Activated CD4-positive, alpha-beta memory T cell treated with anti-CD3 and anti-CD28 coated beads, Interleukin-2, amount 10 ng/mL, durations not matched to agents 7 days and 5 days (primary cell): ENCODE measurements at regions not wholly inside any gene's neighbourhood (a gene's known extent, or its start where the extent isn't known, plus 50 kb on each side); places are given as distances from the start of the nearest gene placed in this dataset.

Source experiments
- CTCF ChIA-PET: fragments of 350-600 bp; sonication (Branson Sonifier 250); formaldehyde crosslinking; loops from one replicate; lab custom pipeline; 2021; ENCODE audit warnings: antibody characterized with exemption, inconsistent platforms; lab: Charles Lee
- POLR2A ChIA-PET: fragments of 350-600 bp; sonication (Branson Sonifier 250); formaldehyde crosslinking; loops from one replicate; lab custom pipeline; 2021; ENCODE audit warnings: antibody characterized with exemption; lab: Charles Lee
- DNase-seq: peaks from one replicate; pipeline ENCODE4 v3.0.0-alpha.2; 2020
- H3K27ac Mint-ChIP-seq: one replicate; pipeline ENCODE4 v1.8.0; 2021; ENCODE audit warnings: mild to moderate bottlenecking, mixed read lengths
- H3K27me3 Mint-ChIP-seq: one replicate; pipeline ENCODE4 v1.8.0; 2021; ENCODE audit warnings: mixed read lengths
- H3K36me3 Mint-ChIP-seq: one replicate; pipeline ENCODE4 v1.8.0; 2021; ENCODE audit warnings: low read depth, mixed read lengths
- H3K4me1 Mint-ChIP-seq: one replicate; pipeline ENCODE4 v1.8.0; 2021; ENCODE audit warnings: mixed read lengths
- H3K4me3 Mint-ChIP-seq: one replicate; pipeline ENCODE4 v1.8.0; 2021; ENCODE audit warnings: mild to moderate bottlenecking, mixed read lengths
- H3K9me3 Mint-ChIP-seq: one replicate; pipeline ENCODE4 v1.8.0; 2021; ENCODE audit warnings: mixed read lengths

DNA sequence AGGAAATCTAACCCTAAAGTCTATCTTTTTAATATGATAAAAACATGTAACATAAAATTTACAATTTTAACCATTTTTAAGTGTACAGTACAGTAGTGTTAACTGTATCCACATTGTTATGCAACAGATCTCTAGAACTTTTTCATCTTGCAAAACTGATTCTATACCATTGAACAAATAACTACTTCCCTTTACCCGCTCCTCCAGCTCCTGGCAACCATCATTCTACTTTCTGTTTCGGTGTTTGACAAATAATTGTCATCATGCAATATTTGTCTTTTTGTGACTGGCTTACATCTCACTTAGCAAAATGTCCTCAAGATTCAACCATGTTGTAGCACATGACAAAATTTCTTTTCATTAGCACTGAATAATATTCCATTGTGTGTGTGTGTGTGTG, 203.2 kb downstream of the SIM1 start:
- ChIA-PET CTCF (no interaction called here), POLR2A (interaction anchor here (1.2 kb wide), 1 partner anchor 32 kb away, joined by 3 read pairs; no protein-coding TSS in a partner anchor)
- no peaks in the 10 kb centered on the region for H3K36me3 Mint-ChIP-seq
- peaks cover 15% of the 10 kb centered on the region for H3K4me1 Mint-ChIP-seq
- no peak overlapping the region for H3K27ac Mint-ChIP-seq
- H3K4me3 Mint-ChIP-seq: no peak overlapping the region
- no peak for DNase-seq
- no peaks in the 10 kb centered on the region for H3K9me3 Mint-ChIP-seq
- H3K27me3 Mint-ChIP-seq: peaks cover 10% of the 10 kb centered on the region

DNA sequence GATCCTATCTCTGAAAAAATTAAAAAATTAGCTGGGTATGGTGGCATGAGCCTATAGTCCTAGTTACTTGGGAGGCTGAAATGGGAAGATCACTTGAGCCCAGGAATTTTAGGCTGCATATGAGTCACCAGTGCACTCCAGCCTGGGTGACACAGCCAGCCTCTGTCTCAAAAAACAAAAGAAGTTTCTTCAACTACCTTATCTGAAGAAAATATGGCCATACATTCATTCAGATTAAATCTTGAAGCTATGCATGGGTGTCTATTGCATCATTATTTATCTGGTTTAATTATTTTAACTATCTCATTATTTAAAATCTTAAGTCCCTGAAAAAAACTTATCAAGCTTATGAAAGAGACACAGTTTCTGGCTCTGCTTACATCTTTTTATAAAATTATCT, 204.1 kb downstream of the SIM1 start:
- Mint-ChIP-seq H3K9me3 (no peaks in the 10 kb centered on the region), H3K27me3 (peaks cover 8% of the 10 kb centered on the region), H3K27ac (no peak overlapping the region), H3K4me1 (peaks cover 15% of the 10 kb centered on the region), H3K36me3 (no peaks in the 10 kb centered on the region), H3K4me3 (no peak overlapping the region)
- CTCF ChIA-PET: no interaction called here
- DNase-seq: no peak
- POLR2A ChIA-PET: interaction anchor here (1.2 kb wide), 1 partner anchor 31 kb away, joined by 3 read pairs; no protein-coding TSS in a partner anchor

DNA sequence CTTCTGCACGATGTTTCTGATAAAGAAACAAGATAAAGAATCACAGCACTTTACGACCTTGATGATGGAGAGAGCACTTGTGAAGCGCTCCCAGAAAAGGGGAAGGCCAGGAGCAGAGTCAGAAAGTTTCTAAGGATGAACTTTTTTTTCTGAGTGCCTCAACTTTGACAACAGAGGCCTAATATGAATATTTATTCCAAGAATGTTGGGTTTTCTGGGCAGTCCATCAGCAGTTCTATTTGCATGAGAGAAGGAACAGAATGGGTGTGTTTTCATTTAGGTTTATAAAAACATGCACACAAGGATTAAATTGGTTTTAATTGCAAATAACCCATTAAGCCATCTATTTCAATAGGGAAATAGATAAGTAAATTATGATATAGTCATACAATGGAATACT, 204.9 kb downstream of the SIM1 start:
- CTCF ChIA-PET: no interaction called here
- Mint-ChIP-seq H3K27me3 (peaks cover 4% of the 10 kb centered on the region), H3K27ac (no peak overlapping the region)

DNA sequence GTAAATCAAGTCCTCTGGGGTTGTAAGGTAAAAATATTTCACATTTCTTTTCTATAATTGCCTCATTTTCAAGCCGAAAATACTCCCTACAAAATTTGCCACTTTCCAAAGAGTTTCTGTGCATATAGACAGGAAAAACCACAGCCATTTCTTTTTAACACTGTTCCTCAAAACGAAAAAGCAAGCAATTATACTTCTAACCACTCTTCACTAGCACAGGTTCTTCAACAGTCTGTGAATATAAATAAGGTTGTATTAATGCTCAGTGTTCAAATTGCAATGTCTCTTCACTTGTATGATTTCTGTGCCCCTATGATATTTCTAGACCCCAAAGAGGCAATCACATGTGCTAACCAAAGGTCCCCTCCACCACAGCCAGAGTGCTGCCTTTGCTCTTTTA, 206.0 kb downstream of the SIM1 start:
- ChIA-PET POLR2A (no interaction called here), CTCF (interaction anchor here (1.4 kb wide), 1 partner anchor 29 kb away, joined by 6 read pairs; no protein-coding TSS in a partner anchor)
- no peak for DNase-seq
- no peaks in the 10 kb centered on the region for H3K9me3 Mint-ChIP-seq
- peaks cover 19% of the 10 kb centered on the region for H3K4me1 Mint-ChIP-seq
- peak overlapping the region; percentile 2 for H3K4me3 Mint-ChIP-seq
- H3K27ac Mint-ChIP-seq: peak overlapping the region; percentile 40
- H3K27me3 Mint-ChIP-seq: peaks cover 1% of the 10 kb centered on the region
- H3K36me3 Mint-ChIP-seq: no peaks in the 10 kb centered on the region

More for the DNA sequence above, 204.9 kb downstream of the SIM1 start:
- Mint-ChIP-seq H3K9me3 (no peaks in the 10 kb centered on the region), H3K4me1 (peaks cover 15% of the 10 kb centered on the region), H3K36me3 (no peaks in the 10 kb centered on the region), H3K4me3 (no peak overlapping the region)
- POLR2A ChIA-PET: no interaction called here
- DNase-seq: no peak

DNA sequence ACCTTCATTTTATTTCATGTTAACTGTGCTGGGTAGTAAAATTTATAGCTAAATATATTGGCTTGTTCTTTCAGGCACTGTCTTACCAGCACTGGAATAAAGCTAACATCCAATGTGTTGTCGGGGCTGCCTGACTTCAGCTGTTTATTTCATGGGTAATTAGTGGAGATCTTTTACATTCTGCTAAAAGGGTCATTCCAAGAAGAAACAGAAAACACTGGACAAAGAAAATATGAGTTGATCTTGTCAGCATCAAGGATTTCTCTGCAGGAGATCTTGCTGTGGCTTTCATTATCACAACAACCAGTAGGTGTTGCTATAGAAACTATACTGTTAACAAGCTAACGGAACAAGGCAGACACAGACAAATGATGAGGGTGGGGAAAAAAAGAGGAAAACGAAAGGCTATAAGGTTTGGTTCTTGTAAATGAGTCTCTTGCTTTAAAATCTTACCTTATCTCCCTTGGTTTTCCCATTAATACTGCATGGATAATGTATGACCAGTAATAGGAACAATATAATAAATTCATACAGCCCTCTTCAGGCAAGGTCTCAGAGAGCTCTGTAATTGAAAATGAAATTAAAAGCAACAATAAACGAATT, 206.8 kb downstream of the SIM1 start:
- no peak for DNase-seq
- Mint-ChIP-seq H3K4me3 (peak overlapping the region; percentile 59), H3K27me3 (peaks cover 1% of the 10 kb centered on the region), H3K36me3 (no peaks in the 10 kb centered on the region), H3K4me1 (peaks cover 19% of the 10 kb centered on the region), H3K27ac (no peak overlapping the region), H3K9me3 (no peaks in the 10 kb centered on the region)
- ChIA-PET POLR2A (no interaction called here), CTCF (interaction anchor here (1.4 kb wide), 1 partner anchor 28 kb away, joined by 6 read pairs; no protein-coding TSS in a partner anchor)

DNA sequence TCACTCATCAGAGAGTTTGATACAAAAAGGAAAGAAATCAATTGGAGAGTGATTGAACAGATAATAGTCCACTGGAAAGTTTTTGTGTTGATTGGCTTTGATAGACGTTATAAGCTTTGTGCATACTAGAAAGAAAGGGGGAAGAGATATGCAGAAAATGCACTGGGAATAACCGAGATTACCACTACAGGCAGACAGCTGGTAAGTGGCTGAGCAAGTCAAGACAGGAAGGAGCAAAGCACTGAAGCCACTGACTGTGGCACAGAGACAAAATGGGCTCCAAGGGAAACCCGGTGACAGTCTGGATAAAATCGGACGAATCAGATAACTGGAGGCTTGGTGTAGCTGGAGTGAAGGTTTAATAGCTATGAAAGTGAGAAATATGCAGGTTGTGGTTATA, 209.0 kb downstream of the SIM1 start:
- Mint-ChIP-seq H3K36me3 (no peaks in the 10 kb centered on the region), H3K4me1 (peaks cover 17% of the 10 kb centered on the region), H3K9me3 (no peaks in the 10 kb centered on the region), H3K27ac (no peak overlapping the region), H3K27me3 (no peaks in the 10 kb centered on the region), H3K4me3 (no peak overlapping the region)
- POLR2A ChIA-PET: no interaction called here
- no peak for DNase-seq
- CTCF ChIA-PET: interaction anchor here (0.8 kb wide), 1 partner anchor 56 kb away, joined by 3 read pairs; no protein-coding TSS in a partner anchor

DNA sequence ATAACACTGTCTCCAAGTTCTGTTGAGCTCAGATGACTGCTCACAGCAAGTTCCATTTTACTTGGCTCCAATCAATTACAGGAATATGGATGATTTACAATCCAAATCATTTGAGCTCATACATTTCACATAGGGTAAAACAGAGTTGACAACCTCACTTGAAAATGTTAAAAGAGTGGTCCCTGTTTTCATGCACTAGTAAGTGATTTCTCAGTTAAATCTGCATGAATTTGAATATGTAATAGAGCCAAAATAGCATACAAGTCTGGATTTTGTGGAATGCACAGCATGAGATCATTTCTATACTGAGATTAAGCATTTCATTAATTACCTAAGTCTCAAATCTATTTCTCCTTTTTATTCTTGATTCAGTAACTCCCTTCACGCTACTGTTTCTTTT, 217.6 kb downstream of the SIM1 start:
- DNase-seq: no peak
- ChIA-PET CTCF (no interaction called here), POLR2A (no interaction called here)
- Mint-ChIP-seq H3K4me1 (peaks cover 4% of the 10 kb centered on the region), H3K9me3 (no peaks in the 10 kb centered on the region), H3K27ac (no peak overlapping the region), H3K36me3 (no peaks in the 10 kb centered on the region), H3K4me3 (no peak overlapping the region), H3K27me3 (peaks cover 13% of the 10 kb centered on the region)

DNA sequence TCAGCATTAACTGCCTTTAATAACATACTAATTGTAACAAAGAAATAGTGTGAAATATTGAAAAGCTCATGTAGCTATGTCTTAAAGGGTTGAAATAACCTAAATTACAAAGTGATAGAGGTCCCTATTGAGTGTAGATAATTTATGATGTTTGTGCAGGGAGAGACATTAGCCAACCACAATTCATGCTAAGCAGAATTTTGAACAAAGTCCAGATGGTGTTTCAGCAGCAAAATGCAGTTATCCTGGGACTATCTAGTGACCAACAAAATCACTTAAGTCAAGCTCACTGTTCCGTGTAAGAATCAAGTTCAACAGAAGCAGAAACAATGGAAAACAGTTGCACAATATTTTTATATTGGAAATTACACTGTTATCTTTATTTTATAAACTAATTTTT, 218.5 kb downstream of the SIM1 start:
- Mint-ChIP-seq H3K9me3 (no peaks in the 10 kb centered on the region), H3K27ac (no peak overlapping the region), H3K4me3 (no peak overlapping the region), H3K27me3 (peaks cover 13% of the 10 kb centered on the region), H3K4me1 (peaks cover 4% of the 10 kb centered on the region), H3K36me3 (no peaks in the 10 kb centered on the region)
- ChIA-PET POLR2A (no interaction called here), CTCF (no interaction called here)
- DNase-seq: no peak

DNA sequence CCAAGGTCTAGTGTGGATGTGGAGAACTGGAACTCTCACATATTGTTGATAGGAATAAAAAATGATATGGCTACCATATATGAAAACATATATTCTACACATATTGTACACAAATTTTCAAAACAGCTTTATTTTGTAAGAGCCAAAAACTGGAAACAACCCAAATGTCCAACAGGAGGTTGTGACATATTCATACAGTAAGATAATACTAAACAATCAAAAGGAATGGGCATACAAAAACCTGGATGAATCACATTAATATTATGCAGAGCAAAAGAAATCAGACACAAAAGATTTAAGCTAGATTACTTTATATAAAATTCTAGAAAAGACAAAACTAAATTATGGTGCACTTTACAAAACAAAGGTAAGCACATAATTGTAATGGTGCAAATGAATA, 223.9 kb downstream of the SIM1 start:
- peaks cover 21% of the 10 kb centered on the region for H3K27me3 Mint-ChIP-seq
- POLR2A ChIA-PET: no interaction called here
- CTCF ChIA-PET: no interaction called here
- H3K36me3 Mint-ChIP-seq: no peaks in the 10 kb centered on the region
- peaks cover 4% of the 10 kb centered on the region for H3K4me1 Mint-ChIP-seq
- H3K27ac Mint-ChIP-seq: no peak overlapping the region
- H3K9me3 Mint-ChIP-seq: no peaks in the 10 kb centered on the region
- DNase-seq: no peak
- no peak overlapping the region for H3K4me3 Mint-ChIP-seq

DNA sequence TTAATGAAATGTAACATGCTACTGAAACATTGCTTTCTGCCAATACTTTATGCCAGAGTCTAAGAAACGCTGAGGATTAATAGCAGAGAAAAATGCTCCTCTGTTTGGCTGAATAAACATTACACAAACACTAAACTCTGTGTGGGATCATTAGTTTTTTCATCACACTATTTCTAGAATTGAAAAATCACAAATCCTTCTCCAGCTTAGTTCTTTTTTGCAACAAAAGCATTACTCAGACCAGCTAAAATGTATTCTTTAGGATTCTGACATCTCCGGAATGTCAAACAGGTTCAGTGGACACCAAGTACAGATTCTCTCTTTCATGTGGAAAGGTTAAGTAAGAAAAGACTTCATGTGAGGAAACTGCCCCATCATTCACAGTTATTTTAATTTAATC, 226.9 kb downstream of the SIM1 start:
- Mint-ChIP-seq H3K4me1 (no peaks in the 10 kb centered on the region), H3K27me3 (peaks cover 12% of the 10 kb centered on the region), H3K36me3 (peaks cover 3% of the 10 kb centered on the region), H3K4me3 (no peak overlapping the region), H3K27ac (no peak overlapping the region), H3K9me3 (no peaks in the 10 kb centered on the region)
- no peak for DNase-seq
- ChIA-PET CTCF (no interaction called here), POLR2A (no interaction called here)

DNA sequence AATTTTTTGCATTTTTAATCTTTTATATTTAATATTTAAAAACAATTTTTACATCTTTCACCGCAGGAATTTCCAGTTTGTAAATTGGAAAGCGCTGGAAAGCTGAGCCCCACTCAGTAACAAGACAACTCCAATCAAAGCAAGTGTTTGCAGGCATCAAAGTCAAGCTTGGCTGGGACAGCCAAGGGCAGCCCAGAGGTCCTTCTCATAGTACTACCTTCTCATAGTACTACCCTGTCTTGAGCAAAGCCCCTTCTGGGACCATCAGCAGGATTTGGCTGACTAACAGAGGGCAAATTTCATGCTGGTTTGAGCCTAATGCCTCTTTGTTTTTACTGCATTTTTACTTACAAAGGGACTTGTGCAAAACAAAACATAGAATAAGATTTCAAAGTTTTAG, 228.3 kb downstream of the SIM1 start:
- CTCF ChIA-PET: no interaction called here
- Mint-ChIP-seq H3K27ac (no peak overlapping the region), H3K4me1 (peaks cover 5% of the 10 kb centered on the region), H3K9me3 (no peaks in the 10 kb centered on the region), H3K4me3 (no peak overlapping the region), H3K27me3 (peaks cover 10% of the 10 kb centered on the region), H3K36me3 (peaks cover 3% of the 10 kb centered on the region)
- POLR2A ChIA-PET: no interaction called here
- DNase-seq: no peak

DNA sequence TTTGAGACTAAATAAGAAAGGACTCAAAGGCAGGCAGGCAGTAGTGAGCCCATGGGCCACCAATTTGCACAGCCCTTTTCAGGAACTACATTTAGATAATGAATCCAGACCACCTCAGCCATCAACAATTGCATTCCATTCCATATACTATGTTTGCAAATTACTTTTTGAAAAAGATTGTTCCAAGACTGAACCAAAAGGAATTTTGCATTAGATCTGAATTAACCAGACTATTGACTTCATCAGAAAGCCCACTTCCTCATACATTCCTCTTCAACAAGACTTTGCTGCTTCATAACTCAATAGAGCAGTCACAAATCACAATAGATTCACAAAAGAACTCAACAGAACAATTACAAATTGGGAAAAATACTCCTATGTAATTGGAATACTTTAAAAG, 229.1 kb downstream of the SIM1 start:
- peaks cover 3% of the 10 kb centered on the region for H3K36me3 Mint-ChIP-seq
- peaks cover 10% of the 10 kb centered on the region for H3K27me3 Mint-ChIP-seq
- no peak overlapping the region for H3K4me3 Mint-ChIP-seq
- H3K4me1 Mint-ChIP-seq: peaks cover 12% of the 10 kb centered on the region
- DNase-seq: no peak
- ChIA-PET CTCF (no interaction called here), POLR2A (interaction anchor here (0.6 kb wide), 1 partner anchor 238 kb away, joined by 3 read pairs; no protein-coding TSS in a partner anchor)
- no peak overlapping the region for H3K27ac Mint-ChIP-seq
- H3K9me3 Mint-ChIP-seq: no peaks in the 10 kb centered on the region

DNA sequence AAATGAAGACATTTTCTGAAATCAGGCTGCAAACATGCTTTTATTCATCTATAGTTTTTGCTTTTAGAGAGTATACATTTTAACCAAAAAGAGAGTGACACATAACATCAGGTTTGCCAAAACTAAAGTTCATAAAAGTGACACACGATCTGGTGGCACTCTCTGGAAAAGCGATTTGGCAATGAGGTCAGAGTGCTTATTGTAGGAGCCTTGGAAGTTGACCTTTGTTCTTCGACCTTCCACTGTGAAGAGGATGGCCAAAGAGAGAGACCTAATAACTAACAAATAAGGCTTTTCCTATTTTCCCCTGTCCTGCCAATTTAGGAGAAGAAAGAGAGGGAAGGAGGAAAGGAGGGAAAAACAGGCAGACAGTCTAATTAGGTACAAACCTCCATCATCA, 230.1 kb downstream of the SIM1 start:
- CTCF ChIA-PET: no interaction called here
- DNase-seq: no peak
- POLR2A ChIA-PET: no interaction called here
- Mint-ChIP-seq H3K4me3 (no peak overlapping the region), H3K4me1 (peaks cover 22% of the 10 kb centered on the region), H3K27me3 (peaks cover 7% of the 10 kb centered on the region), H3K27ac (no peak overlapping the region), H3K36me3 (peaks cover 3% of the 10 kb centered on the region), H3K9me3 (no peaks in the 10 kb centered on the region)
